Effector memory CD4-positive, alpha-beta T cell (primary cell): ENCODE measurements at regions not wholly inside any gene's neighbourhood (a gene's known extent, or its start where the extent isn't known, plus 50 kb on each side); places are given as distances from the start of the nearest gene placed in this dataset.

Source experiments
- DNase-seq, 3 donors: peaks; one replicate each; pipeline ENCODE4 v3.0.0-alpha.2; 2020
- H3K27ac ChIP-seq: 2 replicates; pipeline ENCODE4 v1.7.0; 2013; ENCODE audit warnings: mild to moderate bottlenecking, low read length, moderate library complexity; ENCODE audit not compliant: insufficient read depth, poor library complexity, severe bottlenecking
- H3K27me3 ChIP-seq: replicated peaks from 2 replicates; pipeline ENCODE4 v1.7.0; 2013; ENCODE audit warnings: mild to moderate bottlenecking, low read length; ENCODE audit not compliant: insufficient read depth, control insufficient read depth, poor library complexity, severe bottlenecking
- H3K36me3 ChIP-seq: 2 replicates; pipeline ENCODE4 v1.7.0; 2013; ENCODE audit warnings: mild to moderate bottlenecking, low read length, moderate library complexity; ENCODE audit not compliant: control insufficient read depth, insufficient read depth
- H3K4me1 ChIP-seq: 2 replicates; pipeline ENCODE4 v1.7.0; 2013; ENCODE audit warnings: low read length, mild to moderate bottlenecking; ENCODE audit not compliant: control insufficient read depth, insufficient read depth, poor library complexity, severe bottlenecking
- H3K4me3 ChIP-seq: 2 replicates; pipeline ENCODE4 v1.7.0; 2013; ENCODE audit warnings: low read length, low read depth, mild to moderate bottlenecking; ENCODE audit not compliant: insufficient read depth, poor library complexity, severe bottlenecking
- H3K9me3 ChIP-seq: 2 replicates; pipeline ENCODE4 v1.7.0; 2013; ENCODE audit warnings: mild to moderate bottlenecking, low read length, moderate library complexity; ENCODE audit not compliant: control insufficient read depth

DNA sequence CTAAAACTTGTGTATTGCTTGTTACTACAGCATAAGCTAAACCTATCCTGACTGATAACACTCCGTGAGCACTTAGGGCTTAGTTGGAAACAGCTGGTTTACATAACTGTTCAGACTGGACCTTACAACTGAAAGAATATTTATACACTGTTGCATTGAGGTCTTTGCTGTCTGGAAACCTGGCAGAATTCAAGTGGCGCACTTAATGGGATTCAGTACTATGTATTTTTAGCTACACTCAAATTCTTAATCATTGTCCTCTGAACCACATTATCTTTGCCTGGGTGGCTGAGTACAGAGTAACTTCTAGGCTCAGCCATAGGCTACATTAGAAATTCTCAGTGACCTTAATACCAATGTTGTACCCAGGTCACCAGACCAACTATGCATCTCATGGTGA, 172.9 kb downstream of the PMP22 start:
- no peaks in the 10 kb centered on the region for H3K4me1 ChIP-seq
- no peak for DNase-seq
- H3K27me3 ChIP-seq, result peaks cover 3% of the 10 kb centered on the region

DNA sequence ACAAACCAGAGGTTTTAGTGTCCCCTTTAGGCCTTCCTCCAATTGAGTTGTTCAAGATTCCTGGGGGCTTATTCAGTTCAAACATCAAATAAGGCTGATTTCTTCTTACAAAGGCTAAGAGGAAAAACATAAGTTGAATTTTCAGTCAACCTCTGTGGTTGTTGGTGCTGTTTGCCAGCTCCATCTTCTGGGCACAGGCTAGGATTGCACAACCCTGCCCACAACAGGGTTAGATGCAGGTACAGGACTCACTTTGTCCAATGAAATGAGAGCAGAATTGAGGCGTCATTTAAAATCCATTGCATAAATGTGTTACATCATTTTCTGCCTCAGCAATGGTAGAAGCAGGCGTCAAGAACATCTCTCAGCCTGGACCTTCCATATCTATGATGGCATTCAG, 173.3 kb downstream of the PMP22 start:
- no peak for DNase-seq
- no peaks in the 10 kb centered on the region for H3K9me3 ChIP-seq
- H3K4me1 ChIP-seq, result no peaks in the 10 kb centered on the region
- H3K36me3 ChIP-seq, result no peaks in the 10 kb centered on the region
- H3K27me3 ChIP-seq, result peaks cover 3% of the 10 kb centered on the region
- no peak overlapping the region for H3K27ac ChIP-seq
- H3K4me3 ChIP-seq, result no peak overlapping the region

More for the DNA sequence above, 172.9 kb downstream of the PMP22 start:
- Histone ChIP-seq H3K27ac (no peak overlapping the region), H3K36me3 (no peaks in the 10 kb centered on the region), H3K9me3 (no peaks in the 10 kb centered on the region), H3K4me3 (no peak overlapping the region)

DNA sequence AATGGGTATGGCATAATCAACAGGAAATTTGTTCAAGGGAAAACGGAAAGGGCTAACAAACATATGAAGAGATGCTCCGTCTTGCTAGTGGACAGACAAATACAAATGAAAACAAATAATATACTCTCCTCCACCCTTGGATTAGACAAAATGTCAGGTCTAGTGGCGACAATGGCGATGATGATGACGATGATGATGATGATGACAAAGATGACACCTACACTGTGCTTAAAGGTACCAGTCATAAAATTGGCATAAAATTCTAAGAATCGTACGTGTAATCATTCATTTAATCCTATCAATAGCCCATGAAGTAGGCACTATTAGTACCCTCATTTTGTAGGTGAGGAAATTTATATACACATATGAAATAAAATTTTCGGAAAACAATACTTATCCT, 174.6 kb downstream of the PMP22 start:
- Histone ChIP-seq H3K4me1 (no peaks in the 10 kb centered on the region), H3K36me3 (no peaks in the 10 kb centered on the region), H3K27ac (no peak overlapping the region), H3K27me3 (peaks cover 3% of the 10 kb centered on the region), H3K9me3 (no peaks in the 10 kb centered on the region), H3K4me3 (no peak overlapping the region)
- DNase-seq, result no peak

DNA sequence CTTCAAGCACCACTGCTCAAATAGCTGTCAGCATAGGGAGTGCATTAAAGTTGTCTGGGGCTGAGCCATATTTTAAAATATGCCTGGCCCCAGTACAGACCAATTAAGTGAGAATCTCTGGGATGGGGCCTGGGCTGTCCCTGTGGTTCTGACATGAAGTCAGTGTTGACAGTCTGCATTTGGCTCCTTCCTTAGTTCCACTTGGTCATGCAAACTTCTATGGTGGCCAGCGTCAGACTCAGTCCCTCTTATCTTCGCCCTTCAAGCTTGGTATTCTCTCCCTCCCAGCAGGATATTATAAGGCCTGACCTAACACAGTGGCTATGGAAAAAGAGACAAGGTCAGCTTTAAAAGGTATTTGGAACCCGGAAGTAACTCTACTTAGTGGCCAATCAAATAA, 177.2 kb downstream of the PMP22 start:
- peaks cover 3% of the 10 kb centered on the region for H3K27me3 ChIP-seq
- H3K9me3 ChIP-seq, result no peaks in the 10 kb centered on the region
- no peak overlapping the region for H3K27ac ChIP-seq
- no peaks in the 10 kb centered on the region for H3K4me1 ChIP-seq
- H3K4me3 ChIP-seq, result no peak overlapping the region
- no peak for DNase-seq
- H3K36me3 ChIP-seq, result no peaks in the 10 kb centered on the region

DNA sequence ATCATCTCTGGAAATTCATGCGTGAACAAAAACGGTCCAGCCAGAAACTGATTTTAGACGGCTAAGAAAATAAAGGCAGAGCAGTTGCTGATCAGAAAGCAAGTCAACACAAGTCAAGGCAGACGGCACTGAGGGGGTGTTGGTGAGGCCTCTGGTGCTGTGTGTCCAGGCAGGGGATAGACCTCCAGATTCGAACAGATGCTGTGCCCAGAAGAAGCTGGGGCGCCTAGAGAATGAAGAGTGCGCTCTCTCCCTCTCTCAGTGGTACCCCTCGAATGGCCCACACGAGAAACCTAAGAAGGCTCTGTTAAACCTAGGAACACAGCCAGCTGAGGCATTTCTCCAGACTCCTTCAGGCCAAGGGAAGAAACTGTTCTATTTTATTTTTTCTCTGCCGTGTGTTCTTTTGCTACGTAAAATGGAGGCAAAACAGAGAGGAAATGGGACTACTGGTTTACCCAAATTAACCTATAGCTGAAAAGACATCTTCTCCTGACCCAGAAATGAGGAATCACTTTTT, 178.3 kb downstream of the PMP22 start:
- H3K4me3 ChIP-seq, result no peak overlapping the region
- no peaks in the 10 kb centered on the region for H3K9me3 ChIP-seq
- no peak overlapping the region for H3K27ac ChIP-seq
- no peak for DNase-seq
- no peaks in the 10 kb centered on the region for H3K36me3 ChIP-seq
- peaks cover 3% of the 10 kb centered on the region for H3K27me3 ChIP-seq
- no peaks in the 10 kb centered on the region for H3K4me1 ChIP-seq

DNA sequence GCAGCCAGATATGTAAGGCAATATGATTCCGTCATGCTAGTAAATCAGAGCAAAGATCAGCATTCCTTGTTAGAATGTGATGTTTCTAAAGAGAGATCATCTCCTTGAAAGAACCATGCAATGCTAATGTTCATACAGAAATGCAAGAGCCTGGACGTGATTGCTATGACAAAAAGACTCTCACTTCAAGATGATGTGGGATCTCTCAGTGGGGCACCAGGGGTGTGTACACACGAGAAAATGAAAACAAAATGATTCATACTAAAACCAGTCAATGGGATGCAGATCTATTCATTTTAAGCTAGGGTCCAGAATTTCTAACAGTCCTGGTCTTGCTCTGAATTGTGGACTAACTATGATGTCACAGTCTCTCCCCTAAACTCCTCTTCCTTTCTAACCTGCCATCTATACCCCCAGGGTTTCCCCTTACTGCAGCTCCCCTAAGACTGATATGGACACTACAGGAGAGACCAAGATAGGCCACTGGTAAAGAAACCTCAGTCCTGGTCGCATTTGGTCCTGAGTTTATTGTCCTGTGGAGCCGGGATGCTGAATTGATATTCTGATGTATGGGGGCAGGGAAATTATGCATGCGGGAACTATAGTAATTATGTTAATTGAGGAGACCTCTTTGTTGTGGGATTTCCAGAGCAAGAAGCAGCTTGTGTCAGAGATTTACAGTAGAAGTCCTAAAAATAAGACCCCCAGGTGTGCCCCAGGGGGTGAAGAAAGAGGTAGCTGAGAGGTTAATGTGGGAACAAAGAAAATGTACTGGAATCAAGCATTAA, 179.0 kb downstream of the PMP22 start:
- H3K9me3 ChIP-seq, result no peaks in the 10 kb centered on the region
- H3K27me3 ChIP-seq, result peaks cover 3% of the 10 kb centered on the region
- DNase-seq, result no peak
- no peak overlapping the region for H3K4me3 ChIP-seq
- no peak overlapping the region for H3K27ac ChIP-seq
- H3K36me3 ChIP-seq, result no peaks in the 10 kb centered on the region
- H3K4me1 ChIP-seq, result no peaks in the 10 kb centered on the region

DNA sequence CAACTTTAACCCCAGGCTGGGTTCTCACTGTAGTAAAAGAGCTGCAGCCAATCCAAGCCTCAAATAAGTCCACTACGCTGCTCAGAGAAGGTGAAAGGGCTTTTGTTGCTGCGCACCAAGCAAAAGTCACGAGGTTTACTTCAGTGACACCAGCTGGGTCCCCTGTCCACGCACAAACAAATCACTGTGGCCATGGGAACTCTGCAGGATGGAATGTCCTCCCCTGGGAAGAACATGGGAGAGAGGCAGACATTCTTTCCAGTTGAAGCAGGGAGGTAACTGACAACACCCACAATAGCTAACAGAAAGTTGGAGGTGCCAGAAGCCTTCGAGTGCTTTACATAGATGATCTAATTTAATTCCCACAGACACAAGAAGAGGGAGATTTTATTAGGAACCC, 181.9 kb downstream of the PMP22 start:
- Histone ChIP-seq H3K4me1 (no peaks in the 10 kb centered on the region), H3K36me3 (no peaks in the 10 kb centered on the region), H3K4me3 (no peak overlapping the region), H3K9me3 (no peaks in the 10 kb centered on the region), H3K27ac (no peak overlapping the region), H3K27me3 (peaks cover 3% of the 10 kb centered on the region)
- DNase-seq, result no peak

DNA sequence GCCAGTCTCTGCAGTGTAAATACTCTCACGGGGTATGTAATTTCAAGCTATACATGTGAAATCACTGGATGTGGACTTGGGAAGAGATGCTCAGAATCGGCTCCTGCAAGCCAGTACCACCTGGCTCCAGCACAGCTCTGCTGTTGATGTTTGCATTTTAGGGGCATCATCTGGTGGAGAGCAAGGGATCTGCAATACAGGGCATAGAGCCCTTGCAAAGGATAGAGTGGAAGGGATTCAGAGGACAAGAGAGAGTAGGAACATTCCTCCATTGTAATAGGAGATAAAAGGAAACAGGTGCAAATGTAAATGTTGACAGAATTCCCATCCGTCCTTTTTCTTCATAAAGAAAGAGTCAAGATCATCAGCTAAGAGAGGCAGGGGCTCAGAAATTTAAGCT, 184.1 kb downstream of the PMP22 start:
- Histone ChIP-seq H3K27ac (no peak overlapping the region), H3K36me3 (no peaks in the 10 kb centered on the region), H3K4me3 (no peak overlapping the region), H3K9me3 (no peaks in the 10 kb centered on the region), H3K4me1 (no peaks in the 10 kb centered on the region), H3K27me3 (no peaks in the 10 kb centered on the region)
- no peak for DNase-seq

DNA sequence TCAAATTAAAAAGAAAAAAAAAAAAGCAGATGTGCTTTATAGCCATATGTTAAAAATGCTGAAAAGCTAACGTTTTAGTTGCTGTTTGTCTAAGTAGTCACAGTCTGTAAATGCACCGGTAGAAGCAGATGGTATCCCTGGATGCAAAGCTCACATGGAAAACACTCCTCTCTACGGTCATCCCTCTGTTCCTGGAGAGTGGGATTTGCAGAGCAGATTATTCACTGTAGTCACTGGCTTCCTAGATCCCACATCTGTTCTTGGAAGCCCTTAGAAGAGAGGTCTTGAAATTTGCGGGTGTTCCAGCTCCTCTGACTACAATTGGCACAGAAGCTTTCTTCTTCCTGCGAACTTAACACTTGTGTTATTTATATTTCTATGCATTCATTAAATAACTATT, 186.6 kb downstream of the PMP22 start:
- Histone ChIP-seq H3K36me3 (no peaks in the 10 kb centered on the region), H3K4me3 (no peak overlapping the region), H3K27ac (no peak overlapping the region), H3K4me1 (no peaks in the 10 kb centered on the region), H3K27me3 (no peaks in the 10 kb centered on the region), H3K9me3 (no peaks in the 10 kb centered on the region)
- no peak for DNase-seq

DNA sequence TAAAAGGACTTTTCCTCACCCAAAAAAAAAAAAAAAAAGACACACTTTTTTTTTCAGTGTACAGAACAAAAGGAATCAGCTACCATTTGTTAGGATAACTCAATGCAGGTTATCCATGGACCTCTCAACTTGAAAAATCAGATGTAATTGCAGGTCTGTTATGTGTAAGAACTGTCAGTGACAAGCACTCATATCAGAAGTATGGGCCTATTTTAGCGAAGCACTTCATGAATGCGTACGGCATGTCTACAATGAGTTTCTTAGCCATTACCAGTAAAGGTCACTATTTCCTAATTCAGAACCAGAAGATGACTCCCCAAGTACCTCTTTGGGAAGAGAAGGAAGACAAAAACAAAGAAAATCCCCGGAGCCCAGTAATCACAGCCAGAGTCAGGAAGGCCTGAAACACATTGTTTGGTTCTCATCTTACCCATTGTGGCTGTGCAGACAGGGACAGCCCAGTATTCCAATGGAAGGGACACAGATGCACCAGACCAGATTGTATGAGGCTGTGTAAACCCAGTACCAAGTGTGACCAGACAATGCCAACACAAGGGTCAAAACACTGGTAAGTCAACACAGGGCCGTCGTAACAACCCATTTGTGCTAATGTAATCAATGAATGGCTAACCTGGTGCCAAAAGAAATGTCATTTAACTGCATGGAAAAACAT, 188.0 kb downstream of the PMP22 start:
- H3K27ac ChIP-seq, result no peak overlapping the region
- DNase-seq, result no peak
- no peaks in the 10 kb centered on the region for H3K4me1 ChIP-seq
- H3K4me3 ChIP-seq, result no peak overlapping the region
- H3K9me3 ChIP-seq, result no peaks in the 10 kb centered on the region
- no peaks in the 10 kb centered on the region for H3K36me3 ChIP-seq
- H3K27me3 ChIP-seq, result no peaks in the 10 kb centered on the region
